GM12873 (cell line): ENCODE measurements at regions not wholly inside any gene's neighbourhood (a gene's known extent, or its start where the extent isn't known, plus 50 kb on each side); places are given as distances from the start of the nearest gene placed in this dataset.

Source experiments
- TF ChIP-seq, protein P1 (sequence below): IDR thresholded peaks from 2 replicates; pipeline ENCODE4 v1.5.1; 2012; ENCODE audit warnings: low read depth, mild to moderate bottlenecking, moderate library complexity, low read length, control low read depth; ENCODE audit not compliant: insufficient read depth; ENCODE audit errors: missing control alignments

DNA sequence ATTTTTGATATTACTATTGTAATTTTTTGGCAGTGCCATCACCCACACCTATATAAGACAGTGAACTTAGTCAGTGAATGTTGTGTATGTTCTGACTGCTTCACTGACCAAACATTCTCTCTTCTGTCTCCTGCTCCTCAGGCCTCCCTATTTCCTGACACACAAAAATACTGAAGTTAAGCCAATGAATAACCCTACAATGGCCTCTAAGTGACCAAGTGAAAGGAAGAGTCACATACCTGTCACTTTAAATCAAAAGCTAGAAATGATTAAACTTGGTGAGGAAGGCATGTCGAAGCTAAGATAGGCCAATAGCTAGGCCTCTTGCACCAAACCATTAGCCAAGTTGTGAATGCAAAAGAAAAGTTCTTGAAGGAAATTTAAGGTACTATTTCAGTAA, 151.9 kb downstream of the RND3 start:
- TF ChIP-seq, protein P1, sequence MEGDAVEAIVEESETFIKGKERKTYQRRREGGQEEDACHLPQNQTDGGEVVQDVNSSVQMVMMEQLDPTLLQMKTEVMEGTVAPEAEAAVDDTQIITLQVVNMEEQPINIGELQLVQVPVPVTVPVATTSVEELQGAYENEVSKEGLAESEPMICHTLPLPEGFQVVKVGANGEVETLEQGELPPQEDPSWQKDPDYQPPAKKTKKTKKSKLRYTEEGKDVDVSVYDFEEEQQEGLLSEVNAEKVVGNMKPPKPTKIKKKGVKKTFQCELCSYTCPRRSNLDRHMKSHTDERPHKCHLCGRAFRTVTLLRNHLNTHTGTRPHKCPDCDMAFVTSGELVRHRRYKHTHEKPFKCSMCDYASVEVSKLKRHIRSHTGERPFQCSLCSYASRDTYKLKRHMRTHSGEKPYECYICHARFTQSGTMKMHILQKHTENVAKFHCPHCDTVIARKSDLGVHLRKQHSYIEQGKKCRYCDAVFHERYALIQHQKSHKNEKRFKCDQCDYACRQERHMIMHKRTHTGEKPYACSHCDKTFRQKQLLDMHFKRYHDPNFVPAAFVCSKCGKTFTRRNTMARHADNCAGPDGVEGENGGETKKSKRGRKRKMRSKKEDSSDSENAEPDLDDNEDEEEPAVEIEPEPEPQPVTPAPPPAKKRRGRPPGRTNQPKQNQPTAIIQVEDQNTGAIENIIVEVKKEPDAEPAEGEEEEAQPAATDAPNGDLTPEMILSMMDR, result no peak

DNA sequence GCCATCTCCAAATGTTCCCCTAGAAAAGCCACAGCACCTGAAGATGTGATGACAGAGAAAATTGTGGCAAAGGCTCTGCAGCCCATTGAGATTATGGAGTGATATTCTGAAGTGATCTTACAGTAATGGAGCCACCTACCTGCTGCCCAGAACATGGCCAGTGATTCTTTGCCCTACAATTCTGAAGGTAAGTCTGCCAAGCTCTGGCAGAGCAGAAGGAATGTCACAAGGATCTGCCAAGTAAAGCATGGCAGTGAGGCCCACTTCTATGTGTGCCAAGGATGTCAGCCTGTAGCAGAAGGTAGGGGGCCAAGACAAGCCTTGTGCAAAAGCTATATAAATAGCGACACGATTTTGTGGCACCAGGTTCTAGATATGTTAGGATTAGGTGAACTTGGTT, 155.1 kb downstream of the RND3 start:
- TF ChIP-seq, protein P1, result no peak

DNA sequence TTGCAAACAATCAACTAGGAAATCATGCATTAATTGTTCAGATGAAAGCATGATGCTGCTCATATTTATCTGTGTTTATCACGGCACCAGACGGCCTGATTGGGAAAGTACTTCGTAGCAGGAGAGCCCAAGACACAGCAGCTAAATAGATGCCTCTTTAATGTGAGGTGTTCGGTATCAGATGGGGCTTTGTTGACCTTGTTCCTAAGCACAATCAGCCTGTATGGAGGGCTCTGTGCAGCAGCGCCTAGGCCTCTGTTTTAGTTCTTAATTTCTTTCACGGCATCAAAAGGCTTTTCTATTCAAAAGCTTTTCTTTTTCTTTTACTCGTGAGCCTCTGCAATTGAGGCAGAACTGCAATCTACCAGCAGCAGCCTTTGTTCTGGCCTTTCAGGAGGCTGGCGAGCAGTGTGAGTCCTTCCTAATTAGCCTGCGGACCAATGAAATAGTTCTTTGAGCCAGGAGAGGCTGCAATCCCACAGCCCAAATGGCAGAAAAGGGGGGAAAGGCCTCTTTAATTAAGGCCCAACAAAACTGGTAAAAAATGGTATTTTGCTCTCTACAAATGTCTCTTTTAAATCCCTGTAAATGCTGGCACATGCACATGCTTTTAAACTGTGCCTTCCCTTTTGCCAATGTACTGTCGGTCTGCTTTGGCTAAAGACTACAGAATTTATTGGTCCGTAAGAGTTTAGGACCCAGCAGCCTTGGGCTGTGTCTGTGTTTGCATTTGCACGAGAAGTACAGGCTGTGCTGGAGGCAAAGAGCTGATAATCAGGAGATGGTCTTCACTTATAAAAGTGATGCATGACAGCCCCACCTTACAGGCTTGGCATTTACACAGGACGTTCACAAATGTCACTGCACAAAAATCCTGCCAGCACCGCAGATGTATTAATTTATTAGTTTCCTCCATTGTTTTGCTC, 159.6 kb downstream of the RND3 start:
- TF ChIP-seq, protein P1, result no peak

DNA sequence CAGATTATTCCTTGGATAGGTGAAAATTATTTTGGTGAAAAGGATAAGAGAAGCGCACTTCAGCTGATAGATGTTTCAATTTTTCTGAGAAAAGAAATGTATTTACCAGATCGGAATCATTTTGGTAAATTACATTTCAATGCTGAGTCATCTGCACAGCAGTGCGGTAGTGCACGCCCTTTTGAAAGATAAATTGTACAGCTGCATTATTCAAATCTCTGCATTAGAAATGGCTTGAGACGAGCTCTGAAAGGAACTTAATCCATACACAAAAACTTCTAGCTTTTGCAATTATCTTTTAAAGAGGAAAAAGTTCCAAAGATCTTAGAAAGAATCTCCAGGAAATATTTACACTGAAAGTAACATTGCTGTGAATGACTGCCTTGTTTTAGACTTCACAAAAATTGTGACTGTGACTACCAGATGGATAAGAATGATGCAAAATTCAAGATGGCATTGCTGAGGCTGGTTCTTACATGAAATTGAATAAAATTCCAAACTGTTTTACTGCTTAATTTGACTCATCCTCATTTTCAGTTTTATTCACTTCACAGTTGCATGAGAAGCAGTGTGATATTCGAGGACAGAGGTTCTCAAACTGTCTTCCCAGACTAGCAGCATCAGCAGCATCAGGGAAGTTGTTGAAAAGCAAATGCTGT, 161.7 kb downstream of the RND3 start:
- TF ChIP-seq, protein P1, result no peak

DNA sequence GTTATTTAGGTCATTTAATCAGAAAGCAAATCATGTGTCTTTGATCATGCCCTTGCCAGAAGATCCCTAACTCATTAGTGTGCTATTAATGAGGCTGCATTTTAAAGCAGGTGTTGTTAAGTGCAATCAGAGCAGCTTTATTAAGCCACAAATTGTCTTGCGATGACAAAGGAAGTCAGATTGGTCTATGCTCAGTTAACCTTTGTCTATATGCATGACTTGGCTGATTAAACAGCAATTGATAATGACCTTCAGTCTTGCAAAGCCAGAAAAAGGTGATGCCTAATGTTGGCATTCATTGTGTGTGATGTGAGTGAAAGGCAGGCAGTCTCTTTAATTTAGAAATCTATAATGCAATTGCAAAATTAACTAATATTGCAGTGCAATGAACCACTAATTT, 166.9 kb downstream of the RND3 start:
- TF ChIP-seq, protein P1, result no peak

DNA sequence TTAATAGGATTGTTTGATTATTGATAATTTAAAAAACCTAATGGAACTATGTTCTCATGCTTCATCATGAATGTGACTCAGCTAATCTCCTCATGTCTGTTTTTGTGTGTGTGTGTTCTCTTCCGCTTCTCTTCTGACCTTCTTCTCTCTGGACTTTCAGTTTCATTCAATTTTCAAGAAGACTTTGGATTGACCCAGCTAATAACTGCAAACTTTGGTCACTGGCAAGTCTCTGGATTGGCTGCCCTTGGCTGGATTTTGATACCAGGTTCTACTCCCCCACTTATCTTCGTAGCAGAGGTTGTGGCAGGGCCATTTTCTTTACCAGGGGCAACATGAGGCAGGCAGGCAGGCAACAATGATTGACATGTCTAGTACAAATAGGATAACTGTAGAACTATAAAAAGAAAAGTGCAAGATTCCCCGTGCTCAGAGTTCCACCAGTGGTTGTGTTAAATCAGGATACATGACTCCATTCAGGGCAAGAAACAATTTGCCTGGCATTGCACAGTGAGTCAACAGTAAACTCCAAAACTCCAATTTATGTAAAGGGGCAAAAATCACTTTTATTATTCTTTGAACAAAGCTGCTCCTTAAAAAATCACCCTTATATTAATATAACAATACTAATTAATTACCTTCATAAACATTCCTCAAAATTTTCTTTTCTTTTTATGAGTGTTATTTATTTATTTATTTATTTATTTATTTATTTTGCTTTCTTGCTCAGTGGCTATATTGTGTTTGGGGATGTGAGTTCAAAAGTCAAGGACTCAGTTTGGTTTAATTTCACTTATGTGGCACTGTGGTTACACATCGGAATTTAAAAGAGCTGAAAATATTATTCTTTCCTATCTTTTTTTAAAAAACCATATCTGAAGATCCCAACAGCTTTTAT, 167.6 kb downstream of the RND3 start:
- TF ChIP-seq, protein P1, result no peak
